Endothelial cell of umbilical vein (primary cell): ENCODE measurements at regions not wholly inside any gene's neighbourhood (a gene's known extent, or its start where the extent isn't known, plus 50 kb on each side); places are given as distances from the start of the nearest gene placed in this dataset.

Experiments used
- BruUV-seq: library from RNA; stranded (reverse); fragments of 400-500 nt; replicated peaks from 2 replicates; lab custom pipeline; 2021; lab: Mats Ljungman, UMichigan
- CTCF ChIA-PET: fragments of 300-600, 350-600 bp; sonication (Branson Sonifier 250); formaldehyde crosslinking; loops from one replicate; lab custom pipeline; 2021; ENCODE audit warnings: antibody characterized with exemption, inconsistent platforms; lab: Charles Lee
- POLR2A ChIA-PET: fragments of 300-600, 350-600 bp; sonication (Branson Sonifier 250); formaldehyde crosslinking; loops from one replicate; lab custom pipeline; 2021; ENCODE audit warnings: antibody characterized with exemption, inconsistent platforms; lab: Charles Lee
- DNase-seq: peaks from one replicate; pipeline ENCODE4 v3.0.0-alpha.2; 2011; ENCODE audit warnings: low read depth, low spot score
- FAIRE-seq: peaks from 2 replicates; lab custom pipeline; 2011; peaks lifted over from hg19 to GRCh38; lab: Jason Lieb, UNC
- H2AFZ ChIP-seq: 2 replicates; pipeline ENCODE4 v1.6.0; 2012; ENCODE audit warnings: low read depth, low read length, control low read depth, inconsistent platforms
- H3K27ac ChIP-seq: 2 replicates; pipeline ENCODE4 v1.5.1; 2011; ENCODE audit warnings: low read depth, mild to moderate bottlenecking, control low read depth, low read length, moderate library complexity; ENCODE audit not compliant: insufficient read depth
- H3K27me3 ChIP-seq, 2 experiments: 2 replicates each; pipeline versions ENCODE4 v1.6.0 to v1.6.1; 2011; ENCODE audit warnings: low read length in 2 of 2, mixed read lengths in 1 of 2; ENCODE audit not compliant: control insufficient read depth in 2 of 2, insufficient read depth in 2 of 2
- H3K36me3 ChIP-seq, 2 experiments: 2 replicates in 1 of 2; 3 replicates in 1 of 2; pipeline ENCODE4 v1.5.1; 2011; ENCODE audit warnings: low read length in 2 of 2, mild to moderate bottlenecking in 1 of 2, moderate library complexity in 1 of 2; ENCODE audit not compliant: control insufficient read depth in 2 of 2, insufficient read depth in 2 of 2; ENCODE audit errors: extremely low read depth in 1 of 2
- H3K4me1 ChIP-seq: 3 replicates; pipeline ENCODE4 v1.5.1; 2011; ENCODE audit warnings: mild to moderate bottlenecking, low read length; ENCODE audit not compliant: control insufficient read depth, insufficient read depth; ENCODE audit errors: extremely low read depth
- H3K4me2 ChIP-seq: 2 replicates; pipeline ENCODE4 v1.6.1; 2011; ENCODE audit warnings: low read length, control low read depth, mixed read lengths; ENCODE audit not compliant: insufficient read depth
- H3K4me3 ChIP-seq, 3 experiments: fragments of 200-600 bp in 1 of 3; sonication (generic), shearing (Covaris generic) in 1 of 3; replicated peaks in 1 of 3; 2 replicates each; pipeline ENCODE4 v1.5.1; 2011 to 2016; ENCODE audit warnings: control low read depth in 3 of 3, low read length in 3 of 3, mild to moderate bottlenecking in 2 of 3, inconsistent platforms in 1 of 3, low read depth in 1 of 3, moderate library complexity in 1 of 3; ENCODE audit not compliant: insufficient read depth in 1 of 3
- H3K79me2 ChIP-seq: 2 replicates; pipeline ENCODE4 v1.6.0; 2012; ENCODE audit warnings: low read length, inconsistent platforms; ENCODE audit not compliant: control insufficient read depth, insufficient read depth
- H3K9ac ChIP-seq: replicated peaks from 2 replicates; pipeline ENCODE3; 2011; ENCODE audit warnings: low read length, control low read depth; ENCODE audit not compliant: insufficient read depth; ENCODE audit errors: extremely low read depth
- H3K9me1 ChIP-seq: replicated peaks from 3 replicates; pipeline ENCODE4 v1.6.0; 2011; ENCODE audit warnings: mild to moderate bottlenecking, low read length; ENCODE audit not compliant: control insufficient read depth, insufficient read depth; ENCODE audit errors: extremely low read depth
- H3K9me3 ChIP-seq: replicated peaks from 2 replicates; pipeline ENCODE4 v1.5.1; 2012; ENCODE audit warnings: low read length, inconsistent platforms; ENCODE audit not compliant: control insufficient read depth, insufficient read depth
- H4K20me1 ChIP-seq: replicated peaks from 2 replicates; pipeline ENCODE3; 2011; ENCODE audit warnings: mild to moderate bottlenecking, low read length; ENCODE audit not compliant: control insufficient read depth, insufficient read depth; ENCODE audit errors: extremely low read depth
- EZH2 ChIP-seq: IDR thresholded peaks from 2 replicates; pipeline ENCODE4 v1.6.1; 2012; ENCODE audit warnings: borderline replicate concordance, low read depth, mild to moderate bottlenecking, moderate library complexity, low read length, inconsistent platforms; ENCODE audit not compliant: severe bottlenecking
- FOS ChIP-seq: IDR thresholded peaks from 2 replicates; pipeline ENCODE4 v1.6.1; 2011; ENCODE audit warnings: mild to moderate bottlenecking, low read length, moderate library complexity, borderline replicate concordance; ENCODE audit not compliant: insufficient read depth
- GATA2 ChIP-seq: IDR thresholded peaks from 2 replicates; pipeline ENCODE4 v1.7.0; 2011; ENCODE audit warnings: low read depth, mild to moderate bottlenecking, moderate library complexity, mixed read lengths, low read length; ENCODE audit not compliant: insufficient read length, insufficient read depth
- JUN ChIP-seq: IDR thresholded peaks from 2 replicates; pipeline ENCODE4 v1.6.1; 2011; ENCODE audit warnings: borderline replicate concordance, low read depth; ENCODE audit not compliant: insufficient read length, insufficient read depth
- MAX ChIP-seq: IDR thresholded peaks from 2 replicates; pipeline ENCODE4 v1.6.1; 2011; ENCODE audit not compliant: insufficient read depth, insufficient read length
- MYC ChIP-seq: IDR thresholded peaks from one replicate; pipeline ENCODE4 v1.6.1; 2011; ENCODE audit warnings: mild to moderate bottlenecking, low read depth, low read length
- POLR2A ChIP-seq: IDR thresholded peaks from 2 replicates; pipeline ENCODE4 v1.6.1; 2012; ENCODE audit warnings: low read depth, mild to moderate bottlenecking, control low read depth, low read length
- POLR2AphosphoS5 ChIP-seq: IDR thresholded peaks from 2 replicates; pipeline ENCODE4 v1.6.1; 2012; ENCODE audit warnings: low read depth, mild to moderate bottlenecking, control low read depth, low read length, moderate library complexity; ENCODE audit not compliant: insufficient read depth
- dilution Hi-C: fragments of 300-500 bp; cut with MboI; formaldehyde crosslinking; loops from one replicate; pipeline ENCODE4 v1.15.0; 2019; ENCODE audit warnings: low sequenced_read_pairs; ENCODE audit not compliant: extremely low pct_ligation_motif_present
- intact Hi-C: fragments of 100-400 bp; cut with micrococcal nuclease; formaldehyde crosslinking; loops from one replicate; pipeline ENCODE4 v1.10.0; 2022
- TF ChIP-seq, protein P1 (sequence below), 2 donors: IDR thresholded peaks; 1 replicate in 1 of 2; 2 replicates in 1 of 2; pipeline ENCODE4 v1.5.1; 2011; ENCODE audit warnings: low read length in 2 of 2, mild to moderate bottlenecking in 2 of 2, moderate library complexity in 2 of 2, control low read depth in 1 of 2, inconsistent platforms in 1 of 2, low read depth in 1 of 2; ENCODE audit not compliant: insufficient read depth in 1 of 2; ENCODE audit errors: extremely low read depth in 1 of 2

- intact Hi-C loops: no loop called here
- no peaks in the 10 kb centered on the region for H3K79me2 ChIP-seq
- H3K27me3 ChIP-seq: no peaks in the 10 kb centered on the region
- no peak overlapping the region for H3K9ac ChIP-seq
- no peak for FAIRE-seq
- no peak overlapping the region for H3K4me3 ChIP-seq
- H3K9me1 ChIP-seq: no peaks in the 10 kb centered on the region
- TF ChIP-seq EZH2 (no peak), MAX (no peak), POLR2AphosphoS5 (no peak), MYC (no peak), POLR2A (no peak), FOS (no peak), GATA2 (no peak), JUN (no peak)
- TF ChIP-seq, protein P1, sequence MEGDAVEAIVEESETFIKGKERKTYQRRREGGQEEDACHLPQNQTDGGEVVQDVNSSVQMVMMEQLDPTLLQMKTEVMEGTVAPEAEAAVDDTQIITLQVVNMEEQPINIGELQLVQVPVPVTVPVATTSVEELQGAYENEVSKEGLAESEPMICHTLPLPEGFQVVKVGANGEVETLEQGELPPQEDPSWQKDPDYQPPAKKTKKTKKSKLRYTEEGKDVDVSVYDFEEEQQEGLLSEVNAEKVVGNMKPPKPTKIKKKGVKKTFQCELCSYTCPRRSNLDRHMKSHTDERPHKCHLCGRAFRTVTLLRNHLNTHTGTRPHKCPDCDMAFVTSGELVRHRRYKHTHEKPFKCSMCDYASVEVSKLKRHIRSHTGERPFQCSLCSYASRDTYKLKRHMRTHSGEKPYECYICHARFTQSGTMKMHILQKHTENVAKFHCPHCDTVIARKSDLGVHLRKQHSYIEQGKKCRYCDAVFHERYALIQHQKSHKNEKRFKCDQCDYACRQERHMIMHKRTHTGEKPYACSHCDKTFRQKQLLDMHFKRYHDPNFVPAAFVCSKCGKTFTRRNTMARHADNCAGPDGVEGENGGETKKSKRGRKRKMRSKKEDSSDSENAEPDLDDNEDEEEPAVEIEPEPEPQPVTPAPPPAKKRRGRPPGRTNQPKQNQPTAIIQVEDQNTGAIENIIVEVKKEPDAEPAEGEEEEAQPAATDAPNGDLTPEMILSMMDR (IDR thresholded peaks at IDR 0.05; ENCODE audit: extremely low read depth in 1 of 2, insufficient read depth in 1 of 2, low read depth in 1 of 2, low read length in 2 of 2): no peak
- dilution Hi-C loops: no loop called here
- no TSS peak for BruUV-seq
- ChIA-PET CTCF (interaction anchor here (1.2 to 3.0 kb wide), 6 partner anchors 9 to 122 kb away, joined by 4 to 19 read pairs (median 5); no protein-coding TSS in a partner anchor), POLR2A (no interaction called here)
- H3K9me3 ChIP-seq: no peaks in the 10 kb centered on the region
- no peak overlapping the region for H3K27ac ChIP-seq
- H3K4me2 ChIP-seq: no peak overlapping the region
- no peaks in the 10 kb centered on the region for H4K20me1 ChIP-seq
- no peak for DNase-seq
- H2AFZ ChIP-seq: no peak overlapping the region
- no peaks in the 10 kb centered on the region for H3K36me3 ChIP-seq
- peaks cover 14% of the 10 kb centered on the region for H3K4me1 ChIP-seq
Measured at GRCh38 chr16:85236818-85237150, 124.5 kb upstream of the CIBAR2 start.
